Head of caudate nucleus (tissue), 42 donors: ENCODE measurements at regions not wholly inside any gene's neighbourhood (a gene's known extent, or its start where the extent isn't known, plus 50 kb on each side); places are given as distances from the start of the nearest gene placed in this dataset.

ENCODE experiments used
- DNase-seq, 42 donors: peaks; one replicate each; pipeline versions ENCODE4 v3.0.0 to v3.0.0-alpha.2; 2020 to 2021; ENCODE audit warnings: mixed read lengths in 7 of 42
- intact Hi-C: fragments of 100-400 bp; cut with DNase I; formaldehyde crosslinking; loops from one replicate; pipeline ENCODE4 v1.15.0; 2022

DNA sequence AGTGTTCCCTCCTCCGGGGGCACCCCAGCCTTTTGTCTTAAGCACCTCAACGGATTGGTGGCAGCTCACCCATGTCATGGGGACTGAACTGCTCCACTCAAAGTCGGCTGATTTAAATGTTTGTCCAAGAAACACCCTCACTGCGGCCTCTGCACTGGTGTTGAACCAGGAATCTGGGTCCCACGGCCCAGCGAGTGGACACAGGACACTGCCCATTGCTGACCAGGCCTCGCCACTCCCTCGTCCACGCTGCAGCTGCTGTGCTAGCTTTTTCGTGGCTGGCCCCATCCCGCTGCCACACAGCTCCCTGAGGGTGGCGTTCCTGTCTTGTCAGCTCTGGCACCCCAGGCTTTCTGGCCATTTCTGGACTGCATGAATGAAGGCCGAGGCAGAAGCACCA is 646.2 kb downstream of the BRD1 start:
- intact Hi-C loops, result no loop called here

DNA sequence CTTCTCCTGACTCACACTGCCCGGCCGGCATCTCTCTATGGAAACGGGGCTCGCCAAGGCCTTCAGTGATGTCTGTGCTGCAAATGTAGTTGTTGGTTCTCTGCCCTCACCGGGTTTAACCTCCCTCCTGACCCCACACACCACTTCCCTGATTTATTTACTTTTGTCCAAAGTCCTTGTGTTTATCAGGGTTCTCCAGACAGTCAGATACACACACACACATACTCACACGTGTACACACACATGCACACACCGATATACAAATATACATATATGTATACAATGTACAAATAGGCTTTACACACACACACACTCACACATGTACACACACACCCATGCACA is 647.0 kb downstream of the BRD1 start:
- intact Hi-C loops, result no loop called here
- no peak for DNase-seq

More for the DNA sequence above, 646.2 kb downstream of the BRD1 start:
- no peak for DNase-seq

- intact Hi-C loops, result no loop called here
- no peak for DNase-seq
These were observed 647.6 kb downstream of the BRD1 start for GRCh38 chr22:49179886-49180682.

- DNase-seq, result no peak
- intact Hi-C loops, result no loop called here
These were observed 648.5 kb downstream of the BRD1 start for GRCh38 chr22:49179175-49179574.

GRCh38 chr22:49178246-49179005 is 649.2 kb downstream of the BRD1 start:
- DNase-seq, result no peak
- intact Hi-C loops, result no loop called here

- intact Hi-C loops, result no loop called here
- no peak for DNase-seq
These were observed 650.0 kb downstream of the BRD1 start for GRCh38 chr22:49177666-49178065.

DNA sequence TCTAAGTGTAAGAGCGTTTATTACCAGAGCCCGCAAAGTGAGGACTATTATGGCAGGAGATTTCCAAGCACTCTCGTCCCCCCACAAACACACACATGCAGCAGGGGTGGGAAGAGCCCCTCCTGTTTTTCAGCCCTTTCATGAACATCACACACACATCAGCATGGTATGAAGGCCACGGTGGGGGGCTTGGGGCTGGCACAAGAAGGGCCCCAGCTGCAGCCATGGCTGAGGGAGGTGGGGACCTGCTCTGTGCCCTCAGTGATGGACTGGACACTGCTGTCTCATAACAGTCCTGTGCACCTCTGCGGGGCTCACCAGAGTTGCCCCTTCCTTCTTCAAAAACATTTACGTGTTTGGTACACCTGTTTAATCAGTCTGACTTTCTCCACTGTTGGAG is 650.7 kb downstream of the BRD1 start:
- no peak for DNase-seq
- intact Hi-C loops, result no loop called here

- intact Hi-C loops, result no loop called here
- DNase-seq, result no peak
These were observed 657.6 kb downstream of the BRD1 start for GRCh38 chr22:49170053-49170452.

- intact Hi-C loops, result no loop called here
- no peak for DNase-seq
These were observed 658.5 kb downstream of the BRD1 start for GRCh38 chr22:49169074-49169744.

- intact Hi-C loops, result no loop called here
- DNase-seq, result no peak
These were observed 659.4 kb downstream of the BRD1 start for GRCh38 chr22:49168219-49168813.

- no peak for DNase-seq
- intact Hi-C loops, result no loop called here
These were observed 660.9 kb downstream of the BRD1 start for GRCh38 chr22:49166746-49167145.

- no peak for DNase-seq
- intact Hi-C loops, result no loop called here
These were observed 661.5 kb downstream of the BRD1 start for GRCh38 chr22:49166211-49166610.

- DNase-seq, result no peak
- intact Hi-C loops, result no loop called here
These were observed 662.8 kb downstream of the BRD1 start for GRCh38 chr22:49164773-49165320.

DNA sequence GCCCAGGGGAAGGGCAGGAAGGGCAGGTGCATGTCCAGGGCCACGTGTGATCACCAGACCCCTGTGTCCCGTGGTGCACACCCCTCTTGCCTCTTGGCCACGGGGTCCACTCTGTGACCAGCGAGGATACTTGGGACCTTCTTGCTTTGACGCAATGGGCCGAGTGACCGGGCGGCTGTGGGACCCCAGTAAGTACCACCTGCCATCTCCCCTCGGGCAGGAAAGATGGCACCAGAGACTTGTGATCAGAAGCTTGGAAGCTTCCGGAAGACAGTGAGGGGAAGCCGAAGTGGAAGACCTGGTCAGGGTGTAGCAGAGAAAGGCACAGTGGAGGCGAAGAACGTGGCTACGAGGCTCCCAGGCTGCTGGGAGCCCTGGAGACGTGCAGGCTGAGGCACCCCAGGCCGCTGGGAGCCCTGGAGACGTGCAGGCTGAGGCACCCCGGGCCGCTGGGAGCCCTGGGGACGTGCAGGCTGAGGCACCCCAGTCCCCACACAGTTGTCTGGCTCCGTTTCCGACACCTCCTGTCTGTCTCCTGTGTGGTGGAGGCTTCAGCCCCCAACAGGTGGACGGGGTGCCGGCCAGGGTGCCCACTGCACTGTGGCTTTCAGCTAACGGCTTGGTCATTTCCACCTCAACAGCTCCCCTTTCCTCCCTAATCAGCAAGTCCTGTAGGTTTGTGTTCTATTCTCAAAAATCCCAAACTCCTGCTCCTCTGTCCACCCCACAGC is 663.5 kb downstream of the BRD1 start:
- intact Hi-C loops, result no loop called here
- DNase-seq, result no peak

GRCh38 chr22:49163258-49163959 is 664.3 kb downstream of the BRD1 start:
- intact Hi-C loops, result no loop called here
- DNase-seq, result no peak

- intact Hi-C loops, result no loop called here
- DNase-seq, result no peak
These were observed 664.8 kb downstream of the BRD1 start for GRCh38 chr22:49162841-49163240.

DNA sequence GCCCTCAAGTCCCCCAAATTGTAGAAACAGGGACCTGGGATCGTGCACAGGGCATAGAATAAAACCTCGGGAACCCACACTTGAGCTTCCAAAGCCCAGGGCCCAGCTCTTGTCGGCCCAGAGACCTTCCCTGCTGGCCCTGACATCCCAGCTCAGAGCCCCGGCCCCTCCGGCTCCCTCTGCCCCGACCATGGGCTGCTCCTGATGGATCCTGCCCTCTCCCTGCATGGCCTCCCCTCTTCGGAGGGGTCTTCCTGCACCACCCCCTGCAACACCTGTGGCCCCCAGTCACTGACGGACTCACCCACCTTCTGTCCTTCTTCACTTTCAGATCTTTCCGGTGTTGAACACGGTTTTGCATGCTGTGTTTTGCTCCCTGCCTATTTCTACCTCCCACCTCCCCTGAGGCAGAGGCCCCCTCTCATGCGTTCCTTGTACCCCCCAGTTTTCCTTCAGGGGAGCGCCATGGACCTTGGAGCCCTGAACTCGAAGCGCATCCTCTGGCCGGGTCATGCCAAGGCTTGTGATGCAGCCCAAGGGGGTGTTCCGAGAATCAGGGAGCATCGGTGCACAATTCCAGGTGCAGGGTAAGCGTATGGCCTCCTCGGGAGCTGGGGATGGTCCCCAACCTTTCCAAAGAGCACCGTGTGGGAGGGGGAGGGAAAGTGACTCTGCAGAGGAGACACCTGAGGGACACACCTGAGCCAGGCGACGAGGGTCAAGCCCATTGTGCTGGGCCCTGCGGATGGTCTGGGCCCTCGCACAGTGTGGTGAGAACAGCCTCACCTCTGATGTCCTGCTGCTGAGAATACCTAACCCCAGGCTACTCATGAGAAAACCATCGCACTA is 666.4 kb downstream of the BRD1 start:
- peak in 1 of 42 donors; percentile 3 for DNase-seq
- intact Hi-C loops, result no loop called here
